ENCODE measurements at regions not wholly inside any gene's neighbourhood (a gene's known extent, or its start where the extent isn't known, plus 50 kb on each side); places are given as distances from the start of the nearest gene placed in this dataset.

DNA sequence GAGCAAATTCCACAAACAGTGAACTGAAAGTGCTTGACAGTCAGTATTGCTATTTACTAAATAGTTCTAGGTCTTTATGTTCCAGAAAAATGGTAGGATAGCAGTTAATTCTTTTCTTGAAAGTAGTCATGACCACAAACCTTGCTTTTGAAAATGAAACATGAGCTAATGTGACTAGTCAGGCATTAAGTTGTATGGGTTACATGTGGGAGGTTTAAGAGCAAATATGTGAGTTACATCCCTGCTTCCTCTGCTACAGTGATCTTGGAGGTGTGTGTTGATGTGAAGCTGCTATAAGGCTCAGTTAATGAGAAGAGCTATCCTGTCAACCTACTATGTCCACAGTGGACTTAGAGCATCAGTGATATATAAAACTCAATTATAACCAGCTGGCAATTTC, 741.6 kb downstream of the FSCB start:
- no TSS peak for BruUV-seq (replicated peaks)
- ATAC-seq = no peak

More for the DNA sequence above, 741.6 kb downstream of the FSCB start:
- FAIRE-seq (no peak), DNase-seq (ENCODE audit: low spot score) (no peak)
- Histone ChIP-seq H3K4me2 (ENCODE audit: low read depth, low read length) (no peak overlapping the region), H3K36me3 (replicated peaks in 1 of 2; ENCODE audit: control insufficient read depth in 1 of 2, insufficient read depth in 2 of 2, low read length in 2 of 2) (no peaks in the 10 kb centered on the region), H3K4me3 (replicated peaks in 1 of 3; ENCODE audit: insufficient read depth in 1 of 3, low read depth in 2 of 3, low read length in 3 of 3) (no peak overlapping the region), H3K27ac (ENCODE audit: extremely low read length, insufficient read depth, low read length) (no peak overlapping the region), H3K27me3 (ENCODE audit: control insufficient read depth in 1 of 2, insufficient read depth in 2 of 2, low read length in 2 of 2) (no peaks in the 10 kb centered on the region), H2AFZ (ENCODE audit: low read length) (no peak overlapping the region), H3K4me1 (ENCODE audit: insufficient read depth, low read length) (no peaks in the 10 kb centered on the region), H4K20me1 (ENCODE audit: insufficient read depth, low read length) (no peaks in the 10 kb centered on the region), H3K9me3 (ENCODE audit: low read length) (no peaks in the 10 kb centered on the region), H3K9ac (ENCODE audit: insufficient read depth, low read depth, low read length) (no peak overlapping the region), H3K79me2 (ENCODE audit: insufficient read depth, low read length) (no peaks in the 10 kb centered on the region)
- in situ Hi-C loops (cut with HindIII; ENCODE audit: extremely low pct_ligation_motif_present, low pct_unique_long_range_greater_than_20kb) (no loop called here), intact Hi-C loops (cut with micrococcal nuclease; ENCODE audit: unreplicated experiment) (no loop called here)
- CTCF ChIA-PET (ENCODE audit: low intra/inter-chr PET ratio, low total read pairs) = no interaction called here
- TF ChIP-seq RXRB (CRISPR knock-in tag; IDR thresholded peaks at IDR 0.05; ENCODE audit: borderline replicate concordance) (no peak), XRCC5 (optimal IDR thresholded peaks at IDR 0.05; ENCODE audit: low read length) (no peak), ZFP90 (CRISPR knock-in tag; IDR thresholded peaks at IDR 0.05; ENCODE audit: borderline replicate concordance) (no peak), NFATC3 (CRISPR knock-in tag; IDR thresholded peaks at IDR 0.05) (no peak), ZNF382 (CRISPR knock-in tag; IDR thresholded peaks at IDR 0.05; ENCODE audit: borderline replicate concordance) (no peak), CBX2 (IDR thresholded peaks at IDR 0.05; ENCODE audit: low read depth, low read length) (no peak), CBX2 (CRISPR knock-in tag; IDR thresholded peaks at IDR 0.05; ENCODE audit: low read depth) (no peak), ZNF615 (CRISPR knock-in tag; IDR thresholded peaks at IDR 0.05; ENCODE audit: borderline replicate concordance) (no peak), YEATS2 (CRISPR knock-in tag; IDR thresholded peaks at IDR 0.05; ENCODE audit: borderline replicate concordance) (no peak)
- TF ChIP-seq, protein P1, sequence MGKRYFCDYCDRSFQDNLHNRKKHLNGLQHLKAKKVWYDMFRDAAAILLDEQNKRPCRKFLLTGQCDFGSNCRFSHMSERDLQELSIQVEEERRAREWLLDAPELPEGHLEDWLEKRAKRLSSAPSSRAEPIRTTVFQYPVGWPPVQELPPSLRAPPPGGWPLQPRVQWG (CRISPR knock-in tag; IDR thresholded peaks at IDR 0.05; ENCODE audit: borderline replicate concordance, low read depth) = no peak
- TF ChIP-seq, protein P2, sequence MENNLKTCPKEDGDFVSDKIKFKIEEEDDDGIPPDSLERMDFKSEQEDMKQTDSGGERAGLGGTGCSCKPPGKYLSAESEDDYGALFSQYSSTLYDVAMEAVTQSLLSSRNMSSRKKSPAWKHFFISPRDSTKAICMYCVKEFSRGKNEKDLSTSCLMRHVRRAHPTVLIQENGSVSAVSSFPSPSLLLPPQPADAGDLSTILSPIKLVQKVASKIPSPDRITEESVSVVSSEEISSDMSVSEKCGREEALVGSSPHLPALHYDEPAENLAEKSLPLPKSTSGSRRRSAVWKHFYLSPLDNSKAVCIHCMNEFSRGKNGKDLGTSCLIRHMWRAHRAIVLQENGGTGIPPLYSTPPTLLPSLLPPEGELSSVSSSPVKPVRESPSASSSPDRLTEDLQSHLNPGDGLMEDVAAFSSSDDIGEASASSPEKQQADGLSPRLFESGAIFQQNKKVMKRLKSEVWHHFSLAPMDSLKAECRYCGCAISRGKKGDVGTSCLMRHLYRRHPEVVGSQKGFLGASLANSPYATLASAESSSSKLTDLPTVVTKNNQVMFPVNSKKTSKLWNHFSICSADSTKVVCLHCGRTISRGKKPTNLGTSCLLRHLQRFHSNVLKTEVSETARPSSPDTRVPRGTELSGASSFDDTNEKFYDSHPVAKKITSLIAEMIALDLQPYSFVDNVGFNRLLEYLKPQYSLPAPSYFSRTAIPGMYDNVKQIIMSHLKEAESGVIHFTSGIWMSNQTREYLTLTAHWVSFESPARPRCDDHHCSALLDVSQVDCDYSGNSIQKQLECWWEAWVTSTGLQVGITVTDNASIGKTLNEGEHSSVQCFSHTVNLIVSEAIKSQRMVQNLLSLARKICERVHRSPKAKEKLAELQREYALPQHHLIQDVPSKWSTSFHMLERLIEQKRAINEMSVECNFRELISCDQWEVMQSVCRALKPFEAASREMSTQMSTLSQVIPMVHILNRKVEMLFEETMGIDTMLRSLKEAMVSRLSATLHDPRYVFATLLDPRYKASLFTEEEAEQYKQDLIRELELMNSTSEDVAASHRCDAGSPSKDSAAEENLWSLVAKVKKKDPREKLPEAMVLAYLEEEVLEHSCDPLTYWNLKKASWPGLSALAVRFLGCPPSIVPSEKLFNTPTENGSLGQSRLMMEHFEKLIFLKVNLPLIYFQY (CRISPR knock-in tag; IDR thresholded peaks at IDR 0.05; ENCODE audit: borderline replicate concordance) = no peak
- POLR2A ChIA-PET = no interaction called here
